HG03196 (cell line): ENCODE measurements at regions not wholly inside any gene's neighbourhood (a gene's known extent, or its start where the extent isn't known, plus 50 kb on each side); places are given as distances from the start of the nearest gene placed in this dataset.

Experiments
- ATAC-seq: cut with Tn5 transposase; IDR thresholded peaks from one replicate; pipeline ENCODE4 v1.9.1; 2021; ENCODE audit not compliant: unreplicated experiment

- ATAC-seq: no peak
Observed at GRCh38 chr2:196383799-196384198, 212.4 kb upstream of the STK17B start.

- ATAC-seq: no peak
Observed at GRCh38 chr2:196384729-196385128, 213.4 kb upstream of the STK17B start.

- ATAC-seq: no peak
Observed at GRCh38 chr2:196389670-196390069, 218.3 kb upstream of the STK17B start.

- ATAC-seq: no peak
Observed at GRCh38 chr2:196390243-196391148, 219.1 kb upstream of the STK17B start.

DNA sequence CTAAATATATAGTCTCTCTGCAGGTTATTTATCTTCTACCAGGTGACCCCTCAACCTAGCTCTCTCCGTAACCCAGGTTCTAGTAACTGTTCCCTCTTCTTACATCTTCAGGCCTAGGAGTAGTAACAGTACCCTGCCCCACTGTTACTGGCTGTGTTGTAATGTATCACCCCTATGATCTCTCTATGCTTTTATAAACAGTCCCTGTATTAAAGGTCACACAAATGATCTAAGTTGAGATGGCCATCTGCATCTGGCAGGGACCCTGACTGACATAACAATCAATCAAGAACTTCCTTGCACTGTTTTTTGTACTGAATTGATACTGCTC, 219.7 kb upstream of the STK17B start:
- no peak for ATAC-seq

DNA sequence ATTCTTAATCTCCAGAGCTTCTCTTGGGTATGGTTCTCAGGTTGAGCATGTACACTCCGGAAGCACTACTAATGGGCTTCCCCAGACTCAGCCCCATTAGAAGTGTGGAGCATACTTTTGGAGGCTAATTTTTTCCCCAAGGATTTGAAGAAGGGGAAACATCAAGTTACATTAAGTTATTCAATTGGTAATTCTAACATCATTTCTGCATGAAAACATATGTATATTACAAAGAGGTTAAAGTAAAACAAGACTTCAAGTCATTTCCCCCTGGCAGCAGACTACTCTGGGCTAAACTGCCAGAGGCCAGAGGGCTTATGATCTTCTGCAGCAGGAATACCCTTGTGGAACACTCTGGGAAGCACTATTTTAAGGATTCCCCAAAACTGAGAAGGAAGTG, 227.7 kb upstream of the STK17B start:
- no peak for ATAC-seq

GRCh38 chr2:196399722-196400691, 228.6 kb upstream of the STK17B start:
- ATAC-seq: no peak

DNA sequence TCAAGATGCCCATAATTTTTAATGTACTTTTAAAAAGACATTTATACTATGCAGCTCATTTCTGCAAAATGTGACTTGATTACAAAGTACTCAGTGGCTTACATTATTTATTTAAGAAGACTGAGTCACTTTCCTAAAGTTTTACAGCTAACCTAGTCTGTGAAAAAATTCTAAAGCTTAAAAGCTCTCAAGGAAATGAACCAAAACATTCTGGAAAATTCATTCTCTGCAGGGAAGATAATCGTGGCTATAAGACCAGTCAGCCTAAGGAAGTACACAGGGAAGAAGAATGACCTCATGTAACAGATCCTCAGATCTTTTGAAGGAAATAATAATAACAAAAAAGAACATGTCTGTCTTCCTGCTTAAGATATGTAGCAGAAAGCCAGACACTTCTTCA, 232.1 kb upstream of the STK17B start:
- ATAC-seq: no peak

DNA sequence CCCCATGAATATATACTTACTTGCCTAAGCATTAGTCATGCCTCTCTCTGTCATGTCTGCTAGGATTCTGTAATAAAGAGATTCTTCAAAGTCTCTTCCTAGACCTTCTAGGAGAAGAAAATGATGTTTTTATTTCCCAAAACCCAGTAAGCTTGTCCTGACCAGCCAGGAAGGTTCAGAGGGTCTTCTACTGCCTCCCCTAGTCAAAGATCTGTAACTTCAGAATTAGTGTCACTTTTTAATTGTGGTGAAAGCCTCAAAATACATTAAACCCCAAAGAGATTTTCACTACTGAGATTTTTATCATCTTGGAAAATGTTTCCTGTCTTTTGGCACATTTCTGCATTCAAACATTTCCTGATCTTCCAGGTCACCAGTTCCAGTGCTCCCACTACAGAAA, 232.9 kb upstream of the STK17B start:
- ATAC-seq: no peak

DNA sequence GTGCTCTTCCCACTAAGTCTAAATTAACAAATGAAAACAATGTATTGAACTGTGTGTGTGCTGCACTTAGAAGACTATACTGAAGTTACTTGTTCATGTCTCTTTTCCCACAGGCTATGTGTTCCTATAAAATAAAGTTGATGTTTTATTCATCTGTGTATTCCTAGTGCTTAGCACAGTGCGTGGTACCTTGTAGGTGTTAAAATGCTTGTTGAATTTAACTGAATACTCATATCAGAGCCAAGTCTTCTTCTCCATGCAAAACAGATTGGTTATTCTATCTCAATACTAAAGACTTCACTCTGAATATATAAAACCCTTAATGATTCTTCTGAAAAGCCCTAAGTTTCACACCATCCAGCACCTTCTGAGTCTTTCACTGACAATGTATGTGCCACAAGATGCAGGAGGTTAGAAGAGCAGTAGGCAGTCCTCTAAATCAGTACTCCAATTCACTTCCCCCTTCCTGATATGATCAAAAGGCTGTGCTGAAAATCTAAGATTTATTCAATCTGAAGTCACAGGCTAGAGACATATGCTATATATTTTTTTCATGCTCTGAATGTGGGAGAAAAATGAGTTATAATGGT, 231.7 kb upstream of the CCDC150 start:
- no peak for ATAC-seq

DNA sequence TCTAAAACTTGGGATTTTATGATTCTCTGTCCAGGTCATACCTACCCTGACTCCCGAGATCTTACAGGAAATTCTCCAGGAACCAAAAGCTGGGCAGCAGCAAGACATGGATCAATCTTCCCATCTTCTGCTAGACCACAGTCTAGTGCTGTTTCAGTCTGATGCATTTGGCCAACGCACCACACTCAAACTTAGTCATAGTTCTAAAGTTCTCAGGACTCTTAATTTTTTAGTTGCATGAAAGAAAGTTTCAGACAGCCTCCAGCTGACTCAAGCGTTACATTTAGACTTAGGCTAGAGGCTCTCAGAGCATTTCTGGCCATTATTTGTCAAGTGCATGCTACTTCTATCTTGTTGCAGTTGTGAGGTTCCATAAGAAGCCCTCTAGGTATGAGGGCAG, 230.1 kb upstream of the CCDC150 start:
- ATAC-seq: peak; percentile 43

GRCh38 chr2:196410008-196410407, 229.5 kb upstream of the CCDC150 start:
- ATAC-seq: no peak

GRCh38 chr2:196413821-196414274, 225.7 kb upstream of the CCDC150 start:
- peak; percentile 79 for ATAC-seq

GRCh38 chr2:196415384-196415783, 224.1 kb upstream of the CCDC150 start:
- ATAC-seq: peak; percentile 60

DNA sequence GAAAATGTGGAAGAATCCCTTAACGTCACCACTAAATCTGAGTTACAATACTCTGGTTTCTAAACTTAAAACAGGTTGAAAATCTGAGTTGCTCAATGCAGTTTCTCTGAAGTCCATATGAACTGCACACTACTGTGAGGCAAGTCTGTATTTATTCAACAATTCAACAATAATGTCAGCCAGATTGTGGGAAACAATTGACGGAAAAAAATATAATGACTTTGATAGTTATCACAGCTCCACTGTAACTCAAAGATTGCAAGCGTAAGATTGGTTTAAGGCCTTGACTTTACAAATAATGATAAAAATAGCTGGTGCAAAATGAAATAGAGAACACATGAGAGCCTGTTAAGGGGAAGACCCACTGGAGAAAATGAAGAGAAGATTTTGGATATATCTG, 219.4 kb upstream of the CCDC150 start:
- no peak for ATAC-seq

- no peak for ATAC-seq
Observed at GRCh38 chr2:196421880-196422279, 217.6 kb upstream of the CCDC150 start.

GRCh38 chr2:196422361-196422760, 217.2 kb upstream of the CCDC150 start:
- no peak for ATAC-seq

DNA sequence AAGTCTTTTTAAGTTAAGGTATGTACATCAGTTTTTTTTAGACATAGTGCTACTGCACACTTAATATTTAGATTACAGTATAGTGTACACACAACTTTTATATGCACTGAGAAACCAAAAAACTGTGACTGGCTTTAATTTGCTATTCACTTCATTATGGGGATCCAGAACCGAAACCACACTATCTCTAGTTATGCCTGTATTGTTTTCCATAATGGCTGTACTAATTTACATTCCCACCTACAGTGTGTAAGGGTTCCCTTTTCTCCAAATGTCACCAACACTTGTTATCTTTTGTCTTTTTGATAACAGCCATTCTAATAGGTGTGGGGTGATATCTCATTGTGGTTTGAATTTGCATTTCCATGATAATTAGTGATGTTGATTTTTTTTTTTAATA, 213.4 kb upstream of the CCDC150 start:
- ATAC-seq: no peak

GRCh38 chr2:196427986-196428634, 211.4 kb upstream of the CCDC150 start:
- ATAC-seq: no peak

- ATAC-seq: no peak
Observed at GRCh38 chr2:196431076-196431475, 208.4 kb upstream of the CCDC150 start.

DNA sequence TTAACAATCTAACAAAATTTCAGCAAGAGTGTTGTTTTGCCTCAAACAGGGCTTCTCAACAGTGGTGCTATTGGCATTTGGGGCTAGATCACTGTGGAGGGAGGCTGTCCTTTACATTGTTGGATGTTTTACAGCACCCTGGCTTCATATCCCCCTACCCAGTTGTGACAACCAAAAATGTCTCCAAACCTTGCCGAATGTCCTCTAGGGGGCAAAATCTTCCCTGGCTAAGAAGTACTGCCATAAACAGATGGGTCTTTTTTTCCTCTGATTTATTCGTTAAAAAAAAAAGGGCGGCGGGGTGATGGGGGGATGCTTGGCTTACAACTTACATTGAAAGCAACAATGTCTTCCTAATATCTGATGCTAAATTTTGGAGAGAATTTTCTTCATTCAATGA, 207.6 kb upstream of the CCDC150 start:
- no peak for ATAC-seq
